Aorta (tissue), 5 donors: ENCODE measurements at regions not wholly inside any gene's neighbourhood (a gene's known extent, or its start where the extent isn't known, plus 50 kb on each side); places are given as distances from the start of the nearest gene placed in this dataset.
A peak's percentile ranks its signal among the peaks of the same experiment; 100 is the strongest.

Source experiments
- ATAC-seq: fragments of 200-7000 bp; cut with Tn5 transposase; one replicate; pipeline ENCODE4 v1.9.1; 2022; ENCODE audit warnings: moderate library complexity; ENCODE audit not compliant: low FRiP score
- DNase-seq, 2 donors: peaks; one replicate each; pipeline ENCODE4 v3.0.0-alpha.2; 2020
- H3K27ac ChIP-seq, 2 donors: one replicate each; pipeline ENCODE4 v1.5.1; 2013; ENCODE audit warnings: low read length in 2 of 2, mild to moderate bottlenecking in 2 of 2, moderate library complexity in 2 of 2, control low read depth in 1 of 2, inconsistent platforms in 1 of 2, low read depth in 1 of 2
- H3K27me3 ChIP-seq, 2 donors: one replicate each; pipeline ENCODE4 v1.6.1; 2013; ENCODE audit warnings: control low read depth in 1 of 2, low read length in 1 of 2, mild to moderate bottlenecking in 1 of 2, moderate library complexity in 1 of 2; ENCODE audit not compliant: insufficient read depth in 2 of 2, control insufficient read depth in 1 of 2
- H3K36me3 ChIP-seq, 2 donors: one replicate each; pipeline ENCODE4 v1.6.1; 2013; ENCODE audit warnings: control low read depth in 1 of 2, low read length in 1 of 2, mild to moderate bottlenecking in 1 of 2; ENCODE audit not compliant: insufficient read depth in 2 of 2, control insufficient read depth in 1 of 2
- H3K4me1 ChIP-seq, 2 donors: one replicate each; pipeline ENCODE4 v1.6.1; 2013; ENCODE audit warnings: low read length in 2 of 2, control low read depth in 1 of 2, mild to moderate bottlenecking in 1 of 2, moderate library complexity in 1 of 2; ENCODE audit not compliant: insufficient read depth in 2 of 2, control insufficient read depth in 1 of 2
- H3K4me3 ChIP-seq, 2 donors: one replicate each; pipeline ENCODE4 v1.5.1; 2013; ENCODE audit warnings: low read length in 2 of 2, control low read depth in 1 of 2, mild to moderate bottlenecking in 1 of 2
- H3K9me3 ChIP-seq: one replicate; pipeline ENCODE4 v1.6.1; 2013; ENCODE audit warnings: mild to moderate bottlenecking, low read length; ENCODE audit not compliant: control insufficient read depth
- WGBS, 2 donors: extraction: QIAGEN DNeasy Blood & Tissue Kit; methylation state at CpG; one replicate each; pipeline ENCODE4 v1.1.7; 2013; 5-methylcytosine and 5-hydroxymethylcytosine counted together
- intact Hi-C, 2 donors: fragments of 100-400 bp; cut with DNase I; formaldehyde crosslinking; loops; one replicate each; pipeline versions ENCODE4 v1.14.2 to v1.15.0; 2022
- donor health status: healthy with polysubstance abuse.
- donor health status: Bipolar disorder and iron deficiency.
- donor health status: DM: no; HTN: no; CAD: no.
- donor health status: DM: no; HTN: no; CAD: no.
- donor health status: DM: yes; HTN: yes; CAD: no.

DNA sequence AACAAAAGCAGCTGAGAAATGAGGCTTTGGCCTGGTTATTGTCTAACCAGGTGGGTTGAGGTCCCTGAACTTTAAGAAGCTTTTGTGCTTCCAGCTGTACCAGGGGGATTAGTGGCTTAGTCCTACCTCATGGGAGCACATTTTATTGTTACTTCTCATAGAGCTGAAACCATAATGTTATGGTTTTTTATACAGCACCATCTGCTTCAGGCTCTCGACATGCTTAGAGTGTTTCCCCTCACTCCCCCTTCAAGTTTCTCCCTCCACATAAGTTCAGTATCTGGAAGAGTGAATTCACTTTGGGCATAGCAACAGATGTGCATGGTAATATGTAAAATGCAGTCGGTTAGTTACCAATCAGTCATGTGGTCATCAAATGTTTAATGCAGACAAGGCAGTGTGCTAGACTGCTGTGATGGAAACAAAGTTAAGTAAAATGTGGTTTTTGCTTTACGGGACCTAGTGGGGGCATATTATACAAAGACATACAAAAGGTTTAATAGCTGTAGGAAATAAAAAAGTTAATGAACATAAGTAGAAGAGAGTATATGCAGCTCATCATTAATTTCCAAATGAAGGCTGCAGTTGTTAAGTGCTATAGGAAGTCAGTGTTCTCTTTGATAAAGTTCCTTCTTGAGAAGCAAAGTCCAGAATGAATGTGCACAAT lies 95.9 kb upstream of the SPRY4 start:
- 71 to 80% methylated on average over 3 of the region's 3 CpGs for WGBS, 2 donors
- H3K36me3 ChIP-seq = no peaks in the 10 kb centered on the region
- H3K27me3 ChIP-seq = no peaks in the 10 kb centered on the region
- intact Hi-C loops = no loop called here
- ATAC-seq (no peak), DNase-seq (no peak)
- no peak overlapping the region for H3K27ac ChIP-seq
- no peaks in the 10 kb centered on the region for H3K4me1 ChIP-seq
- no peak overlapping the region for H3K4me3 ChIP-seq
- H3K9me3 ChIP-seq = no peaks in the 10 kb centered on the region

DNA sequence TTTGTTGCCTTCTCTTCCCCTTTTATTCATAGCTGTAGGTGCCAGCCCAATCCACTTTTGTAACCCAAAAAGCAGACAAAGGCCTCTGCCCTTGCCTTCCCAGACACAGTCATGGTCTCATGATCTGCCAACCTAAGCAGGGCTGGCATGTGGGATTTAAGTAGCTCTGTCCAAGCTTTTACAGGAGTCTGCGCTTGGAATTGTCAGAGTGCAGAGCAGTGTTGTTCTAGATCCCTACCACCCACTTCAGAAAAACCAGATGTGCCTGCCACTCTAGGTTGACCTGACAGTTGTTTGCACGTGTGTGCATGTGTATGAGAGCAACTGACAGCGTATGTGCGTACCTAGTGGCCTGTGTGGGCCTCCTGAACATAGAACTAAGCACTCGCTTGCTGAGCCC lies 87.8 kb upstream of the SPRY4 start:
- H3K9me3 ChIP-seq = no peaks in the 10 kb centered on the region
- no peaks in the 10 kb centered on the region for H3K27me3 ChIP-seq
- peaks cover 0 to 2% of the 10 kb centered on the region in 2 donors for H3K4me1 ChIP-seq
- 66 to 69% methylated on average over 5 of the region's 5 CpGs for WGBS, 2 donors
- H3K4me3 ChIP-seq = no peak overlapping the region
- no peak overlapping the region for H3K27ac ChIP-seq
- no peak for DNase-seq
- intact Hi-C loops = no loop called here
- no peaks in the 10 kb centered on the region for H3K36me3 ChIP-seq
- ATAC-seq = no peak

DNA sequence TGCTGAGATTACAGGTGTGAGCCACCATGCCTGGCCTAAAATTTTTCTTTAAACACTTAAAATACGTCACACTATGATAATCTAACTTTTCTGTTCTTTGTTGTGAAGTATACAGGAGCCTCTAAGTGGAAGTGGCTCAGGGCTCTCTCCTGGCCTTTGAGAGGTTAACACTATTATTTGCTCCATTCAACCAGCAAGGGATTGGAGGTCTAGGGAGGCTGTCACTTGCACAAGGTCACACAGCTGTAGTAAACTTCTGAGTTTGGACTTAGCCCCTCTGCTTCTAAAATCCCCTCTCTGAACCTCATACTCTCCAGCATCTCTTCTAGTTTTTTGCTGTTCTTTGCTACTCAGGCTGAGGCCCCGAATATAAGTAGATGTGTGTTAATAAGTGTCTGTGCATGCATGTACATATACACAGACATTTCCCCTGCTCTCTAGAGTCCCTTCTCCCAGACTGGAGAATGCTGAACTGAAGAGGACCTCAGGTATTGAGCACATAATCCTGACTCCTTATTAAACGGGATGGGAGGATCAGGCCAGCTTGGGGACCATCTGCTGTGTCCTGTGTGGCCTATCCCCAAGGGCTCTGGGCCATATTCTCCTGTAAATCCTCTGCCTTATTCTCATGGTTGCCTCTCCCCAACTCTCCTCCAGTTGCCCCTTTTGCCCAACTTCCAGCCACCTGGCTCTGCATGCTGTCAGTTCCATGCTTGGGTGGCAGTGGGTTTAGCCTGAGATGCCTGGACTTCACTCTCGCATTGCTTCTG lies 87.0 kb upstream of the SPRY4 start:
- no peaks in the 10 kb centered on the region for H3K9me3 ChIP-seq
- intact Hi-C loops = no loop called here
- no peak for ATAC-seq
- no peak overlapping the region for H3K4me3 ChIP-seq
- WGBS, 2 donors = 83 to 84% methylated on average over 4 of the region's 4 CpGs
- H3K4me1 ChIP-seq = peaks cover 0 to 2% of the 10 kb centered on the region in 2 donors
- H3K27me3 ChIP-seq = no peaks in the 10 kb centered on the region
- no peak for DNase-seq
- H3K27ac ChIP-seq = no peak overlapping the region
- no peaks in the 10 kb centered on the region for H3K36me3 ChIP-seq

DNA sequence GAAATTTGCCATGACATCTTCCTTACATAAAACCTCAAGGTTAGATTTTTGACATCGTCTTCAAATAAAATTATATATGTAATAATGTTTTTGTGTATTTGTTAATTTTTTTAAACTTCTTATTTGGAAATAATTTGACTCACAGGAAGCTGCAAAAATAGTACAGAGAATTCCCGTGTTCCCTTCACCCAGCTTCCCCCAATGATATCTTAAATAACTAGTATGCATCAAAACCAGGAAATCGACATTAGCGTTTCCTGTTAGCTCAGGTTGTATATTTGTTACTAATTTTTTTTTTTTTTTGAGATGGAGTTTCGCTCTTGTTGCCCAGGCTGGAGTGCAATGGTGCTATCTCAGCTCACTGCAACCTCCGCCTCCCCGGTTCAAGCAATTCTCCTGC lies 86.3 kb upstream of the SPRY4 start:
- Histone ChIP-seq H3K27ac (no peak overlapping the region), H3K4me1 (peaks cover 0 to 2% of the 10 kb centered on the region in 2 donors), H3K36me3 (no peaks in the 10 kb centered on the region), H3K9me3 (no peaks in the 10 kb centered on the region), H3K4me3 (no peak overlapping the region), H3K27me3 (no peaks in the 10 kb centered on the region)
- 96 to 98% methylated on average over 7 of the region's 7 CpGs for WGBS, 2 donors
- intact Hi-C loops = no loop called here
- DNase-seq (no peak), ATAC-seq (no peak)

DNA sequence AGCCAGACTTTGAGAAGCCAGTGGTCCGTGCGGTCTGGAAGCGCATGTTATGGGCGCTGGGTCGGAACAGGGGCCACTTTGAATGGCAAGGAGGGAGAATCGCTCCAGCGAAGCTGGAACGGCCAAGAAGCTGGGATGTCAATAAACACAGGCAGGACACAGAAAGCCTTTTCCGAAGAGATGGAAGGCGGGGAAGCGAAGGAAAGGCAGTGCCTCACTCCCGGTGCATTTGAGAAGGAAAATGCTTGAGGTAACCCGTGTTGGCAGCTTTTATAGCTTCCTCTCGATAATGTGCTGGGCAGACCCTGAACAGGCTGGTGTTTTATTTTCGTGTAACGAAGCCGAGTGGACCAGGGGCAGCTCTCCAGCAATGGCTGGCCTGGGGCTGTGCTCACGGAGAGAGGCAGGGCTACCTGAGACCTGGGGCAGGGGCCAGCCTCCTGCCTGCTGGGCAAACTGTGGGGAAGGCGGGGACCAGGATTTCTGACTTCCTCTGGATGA lies 84.2 kb upstream of the SPRY4 start:
- no peaks in the 10 kb centered on the region for H3K36me3 ChIP-seq
- DNase-seq = no peak
- no peak for ATAC-seq
- H3K4me1 ChIP-seq = peaks cover 0 to 2% of the 10 kb centered on the region in 2 donors
- no peaks in the 10 kb centered on the region for H3K27me3 ChIP-seq
- H3K27ac ChIP-seq = no peak overlapping the region
- no peak overlapping the region for H3K4me3 ChIP-seq
- 76 to 83% methylated on average over 19 of the region's 19 CpGs for WGBS, 2 donors
- no peaks in the 10 kb centered on the region for H3K9me3 ChIP-seq
- intact Hi-C loops = no loop called here

DNA sequence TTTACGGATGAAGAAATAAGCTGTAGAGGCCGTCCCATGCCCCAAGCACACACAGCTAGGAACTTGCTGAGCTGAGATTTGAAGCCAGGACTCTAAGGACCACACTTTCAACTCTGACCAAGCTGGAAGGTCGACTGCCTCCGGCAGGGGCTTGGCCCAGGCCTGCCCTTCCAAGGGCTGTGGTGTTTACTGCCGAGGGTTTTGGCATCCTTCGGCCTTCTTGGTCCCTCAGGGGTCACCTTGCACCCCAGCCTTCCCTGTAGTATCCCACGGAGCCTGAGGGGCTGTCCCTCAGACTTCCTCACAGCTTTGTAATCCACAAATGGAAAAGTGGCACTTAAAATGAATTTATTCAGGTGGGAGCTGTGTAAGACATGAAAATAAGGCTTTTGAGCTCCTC lies 83.7 kb upstream of the SPRY4 start:
- H3K27ac ChIP-seq = no peak overlapping the region
- no peak overlapping the region for H3K4me3 ChIP-seq
- intact Hi-C loops = no loop called here
- no peaks in the 10 kb centered on the region for H3K27me3 ChIP-seq
- DNase-seq (no peak), ATAC-seq (no peak)
- 94% methylated on average over 7 of the region's 7 CpGs for WGBS, 2 donors
- H3K9me3 ChIP-seq = no peaks in the 10 kb centered on the region
- H3K4me1 ChIP-seq = peaks cover 0 to 2% of the 10 kb centered on the region in 2 donors
- no peaks in the 10 kb centered on the region for H3K36me3 ChIP-seq

DNA sequence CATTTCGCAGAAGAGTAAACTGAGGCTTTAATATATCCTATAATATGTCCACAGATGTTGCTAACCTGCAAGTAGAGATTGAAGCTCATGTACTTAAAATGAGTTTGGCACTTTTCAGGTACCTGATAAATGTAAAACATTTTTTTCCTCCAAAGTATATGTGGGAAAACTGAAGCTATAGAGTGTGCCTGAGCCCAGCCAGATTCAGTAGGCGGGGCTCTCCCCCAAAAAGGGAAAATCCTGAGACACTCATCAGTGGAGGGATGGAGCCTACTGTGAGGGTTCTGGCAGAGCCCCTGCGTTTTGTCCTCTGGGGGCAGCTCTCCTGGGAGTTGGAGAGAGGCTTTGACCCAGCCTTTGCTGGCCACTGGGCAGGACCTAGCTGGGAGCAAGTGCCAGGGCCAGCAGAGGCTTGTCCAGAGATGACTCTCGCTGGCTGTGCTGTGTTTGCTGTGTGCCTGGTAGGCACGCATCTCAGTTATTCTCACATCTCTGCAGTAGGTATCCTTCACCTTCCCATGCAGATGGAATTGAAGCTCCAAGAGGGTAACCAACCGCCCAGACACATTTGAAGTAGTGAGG lies 81.1 kb upstream of the SPRY4 start:
- Histone ChIP-seq H3K4me3 (no peak overlapping the region), H3K27me3 (no peaks in the 10 kb centered on the region), H3K9me3 (no peaks in the 10 kb centered on the region), H3K36me3 (no peaks in the 10 kb centered on the region), H3K4me1 (no peaks in the 10 kb centered on the region), H3K27ac (no peak overlapping the region)
- ATAC-seq = peak; percentile 45
- 81 to 83% methylated on average over 6 of the region's 6 CpGs for WGBS, 2 donors
- intact Hi-C loops = no loop called here
- peak in 1 of 2 donors; percentile 49 for DNase-seq

DNA sequence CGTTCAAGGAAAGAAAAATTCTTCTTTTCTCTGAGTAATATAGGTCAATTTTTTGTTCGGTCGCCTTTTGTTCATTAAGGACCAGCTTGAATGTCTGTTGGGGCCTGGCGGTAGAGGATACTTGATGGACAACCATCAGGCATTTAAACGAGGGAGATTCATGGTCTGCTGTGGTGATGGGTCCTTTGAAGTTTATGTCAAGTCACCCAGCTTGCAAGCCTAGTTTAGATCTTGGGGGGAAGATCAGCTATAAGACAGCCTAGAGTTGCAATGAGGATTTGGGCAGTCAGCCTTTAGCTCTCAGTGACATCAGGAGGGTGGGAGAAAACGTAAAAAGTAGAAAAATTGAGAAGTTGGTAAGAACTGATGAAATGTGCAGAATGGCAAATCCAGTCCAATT lies 80.2 kb upstream of the SPRY4 start:
- Histone ChIP-seq H3K27ac (no peak overlapping the region), H3K9me3 (no peaks in the 10 kb centered on the region), H3K27me3 (no peaks in the 10 kb centered on the region), H3K4me3 (no peak overlapping the region), H3K36me3 (no peaks in the 10 kb centered on the region), H3K4me1 (no peaks in the 10 kb centered on the region)
- intact Hi-C loops = no loop called here
- ATAC-seq (no peak), DNase-seq (no peak)
- WGBS, 2 donors = 82 to 83% methylated on average over 6 of the region's 6 CpGs
